ENCODE measurements at regions not wholly inside any gene's neighbourhood (a gene's known extent, or its start where the extent isn't known, plus 50 kb on each side); places are given as distances from the start of the nearest gene placed in this dataset.
"Not testable (repeated sequence)": the region's sequence is repeated elsewhere in the genome, so short reads cannot be mapped to it uniquely, and the experiment has no call there.

GRCh38 chr5:67815455-67816391 lies 399.8 kb upstream of the PIK3R1 start:
- DNase-seq (ENCODE audit: low read depth): peak; percentile 8

- no peak for DNase-seq (ENCODE audit: low read depth)
Observed at GRCh38 chr5:67814569-67815311, 400.8 kb upstream of the PIK3R1 start.

GRCh38 chr5:67813877-67814539 lies 401.5 kb upstream of the PIK3R1 start:
- no peak for DNase-seq (ENCODE audit: low read depth)

- no peak for DNase-seq (ENCODE audit: low read depth)
Observed at GRCh38 chr5:67809589-67809988, 406.0 kb upstream of the PIK3R1 start.

GRCh38 chr5:67808340-67808739 lies 407.2 kb upstream of the PIK3R1 start:
- no peak for DNase-seq (ENCODE audit: low read depth)

GRCh38 chr5:67807439-67807888 lies 408.1 kb upstream of the PIK3R1 start:
- DNase-seq (ENCODE audit: low read depth): no peak

GRCh38 chr5:67806654-67807438 lies 408.7 kb upstream of the PIK3R1 start:
- DNase-seq (ENCODE audit: low read depth): no peak

- DNase-seq (ENCODE audit: low read depth): no peak
Observed at GRCh38 chr5:67805666-67806348, 409.7 kb upstream of the PIK3R1 start.

GRCh38 chr5:67802766-67803165 lies 412.8 kb upstream of the PIK3R1 start:
- no peak for DNase-seq (ENCODE audit: low read depth)

- peak; percentile 40 for DNase-seq (ENCODE audit: low read depth)
Observed at GRCh38 chr5:67799732-67800234, 415.8 kb upstream of the PIK3R1 start.

- not testable (repeated sequence) for DNase-seq (ENCODE audit: low read depth)
Observed at GRCh38 chr5:67798470-67798869, 417.1 kb upstream of the PIK3R1 start.

GRCh38 chr5:67795781-67796477 lies 419.6 kb upstream of the PIK3R1 start:
- DNase-seq (ENCODE audit: low read depth): no peak

- no peak for DNase-seq (ENCODE audit: low read depth)
Observed at GRCh38 chr5:67793966-67794365, 421.6 kb upstream of the PIK3R1 start.

GRCh38 chr5:67793418-67793817 lies 422.1 kb upstream of the PIK3R1 start:
- DNase-seq (ENCODE audit: low read depth): no peak

GRCh38 chr5:67792891-67793290 lies 422.7 kb upstream of the PIK3R1 start:
- no peak for DNase-seq (ENCODE audit: low read depth)

GRCh38 chr5:67790390-67790789 lies 425.2 kb upstream of the PIK3R1 start:
- no peak for DNase-seq (ENCODE audit: low read depth)

GRCh38 chr5:67779893-67780623 lies 435.5 kb upstream of the PIK3R1 start:
- not testable (repeated sequence) for DNase-seq (ENCODE audit: low read depth)

GRCh38 chr5:67774786-67775185 lies 440.8 kb upstream of the PIK3R1 start:
- DNase-seq (ENCODE audit: low read depth): no peak

- no peak for DNase-seq (ENCODE audit: low read depth)
Observed at GRCh38 chr5:67774267-67774552, 441.3 kb upstream of the PIK3R1 start.

Data from renal cortical epithelial cell (primary cell).